ENCODE measurements at regions not wholly inside any gene's neighbourhood (a gene's known extent, or its start where the extent isn't known, plus 50 kb on each side); places are given as distances from the start of the nearest gene placed in this dataset.

GRCh38 chr12:115852054-115852453 is 425.4 kb downstream of the MED13L start:
- Histone ChIP-seq H3K27ac (ENCODE audit: insufficient read depth, low read depth, low read length) (no peak overlapping the region), H4K20me1 (replicated peaks; ENCODE audit: control insufficient read depth, extremely low read depth, insufficient read depth, low read length) (no peaks in the 10 kb centered on the region), H3K27me3 (ENCODE audit: control insufficient read depth in 2 of 2, insufficient read depth in 2 of 2, low read length in 2 of 2) (no peaks in the 10 kb centered on the region), H3K9ac (replicated peaks; ENCODE audit: extremely low read depth, insufficient read depth, low read length) (no peak overlapping the region), H3K36me3 (ENCODE audit: control insufficient read depth in 2 of 2, extremely low read depth in 1 of 2, insufficient read depth in 2 of 2, low read length in 2 of 2) (no peaks in the 10 kb centered on the region), H3K9me1 (replicated peaks; ENCODE audit: control insufficient read depth, extremely low read depth, insufficient read depth, low read length) (no peaks in the 10 kb centered on the region), H3K4me2 (ENCODE audit: insufficient read depth, low read length) (no peak overlapping the region), H3K4me1 (ENCODE audit: control insufficient read depth, extremely low read depth, insufficient read depth, low read length) (no peaks in the 10 kb centered on the region), H3K79me2 (ENCODE audit: control insufficient read depth, insufficient read depth, low read length) (no peaks in the 10 kb centered on the region), H2AFZ (ENCODE audit: low read depth, low read length) (no peak overlapping the region), H3K9me3 (replicated peaks; ENCODE audit: control insufficient read depth, insufficient read depth, low read length) (no peaks in the 10 kb centered on the region), H3K4me3 (replicated peaks in 1 of 3; ENCODE audit: insufficient read depth in 1 of 3, low read depth in 1 of 3, low read length in 3 of 3) (no peak overlapping the region)
- TF ChIP-seq, protein P1, sequence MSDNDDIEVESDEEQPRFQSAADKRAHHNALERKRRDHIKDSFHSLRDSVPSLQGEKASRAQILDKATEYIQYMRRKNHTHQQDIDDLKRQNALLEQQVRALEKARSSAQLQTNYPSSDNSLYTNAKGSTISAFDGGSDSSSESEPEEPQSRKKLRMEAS (IDR thresholded peaks at IDR 0.05; ENCODE audit: insufficient read depth, insufficient read length), result no peak
- TF ChIP-seq GATA2 (IDR thresholded peaks at IDR 0.05; ENCODE audit: insufficient read depth, insufficient read length, low read depth, low read length), result no peak
- no peak for TF ChIP-seq POLR2A (IDR thresholded peaks at IDR 0.05; ENCODE audit: low read depth, low read length)
- TF ChIP-seq JUN (IDR thresholded peaks at IDR 0.05; ENCODE audit: borderline replicate concordance, insufficient read depth, insufficient read length, low read depth), result no peak
- no peak for TF ChIP-seq POLR2AphosphoS5 (IDR thresholded peaks at IDR 0.05; ENCODE audit: insufficient read depth, low read depth, low read length)
- no peak for TF ChIP-seq EZH2 (IDR thresholded peaks at IDR 0.05; ENCODE audit: borderline replicate concordance, low read depth, low read length, severe bottlenecking)
- no peak for TF ChIP-seq FOS (IDR thresholded peaks at IDR 0.05; ENCODE audit: borderline replicate concordance, insufficient read depth, low read length)
- no peak for TF ChIP-seq CTCF (IDR thresholded peaks at IDR 0.05; ENCODE audit: extremely low read depth in 1 of 2, insufficient read depth in 1 of 2, low read depth in 1 of 2, low read length in 2 of 2)
- dilution Hi-C loops (cut with MboI; ENCODE audit: extremely low pct_ligation_motif_present, low sequenced_read_pairs), result no loop called here
- CTCF ChIA-PET, result no interaction called here
- BruUV-seq (replicated peaks), result no TSS peak
- intact Hi-C loops (cut with micrococcal nuclease), result no loop called here
- POLR2A ChIA-PET, result no interaction called here
- FAIRE-seq (no peak), DNase-seq (ENCODE audit: low read depth, low spot score) (no peak)

Data from endothelial cell of umbilical vein (primary cell).